ENCODE measurements at regions not wholly inside any gene's neighbourhood (a gene's known extent, or its start where the extent isn't known, plus 50 kb on each side); places are given as distances from the start of the nearest gene placed in this dataset.

DNA sequence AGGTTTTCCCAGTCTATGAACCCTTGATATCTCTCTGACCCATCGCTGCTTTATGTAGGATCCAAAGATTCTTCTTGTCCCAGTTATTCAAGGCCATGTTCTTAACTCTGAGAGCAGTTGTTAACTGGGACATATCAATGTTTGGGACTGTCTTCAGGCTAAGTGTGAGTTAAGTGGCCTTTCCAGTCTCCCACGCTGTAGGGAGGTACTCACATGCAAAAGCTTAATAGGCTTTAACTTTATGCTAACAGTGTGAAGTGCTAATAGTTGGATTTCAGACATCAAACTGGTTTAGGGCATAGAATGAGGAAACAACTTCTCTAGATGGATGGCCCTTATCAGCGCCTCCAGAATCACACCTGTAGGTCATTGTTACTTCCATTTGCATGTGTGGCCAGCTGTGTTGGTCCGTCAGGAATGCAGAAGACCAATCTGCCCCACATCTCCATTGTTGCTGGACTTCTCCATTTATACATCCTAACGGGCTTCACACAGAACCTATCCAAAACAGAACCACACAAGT lies 104.7 kb upstream of the MBNL2 start:
- Histone ChIP-seq H4K8ac (replicated peaks; ENCODE audit: insufficient read length, low read depth, low read length) (no peak overlapping the region), H3K27ac (ENCODE audit: insufficient read length, low read depth, low read length) (no peak overlapping the region), H3K4ac (ENCODE audit: low read depth, low read length) (no peak overlapping the region), H3K79me1 (ENCODE audit: insufficient read depth, low read depth, low read length, poor library complexity, severe bottlenecking) (no peaks in the 10 kb centered on the region), H4K91ac (ENCODE audit: insufficient read length, low read depth, low read length) (no peak overlapping the region), H2BK20ac (ENCODE audit: low read depth, low read length, poor library complexity, severe bottlenecking) (no peak overlapping the region), H2AFZ (ENCODE audit: low read length) (no peak overlapping the region), H3K18ac (ENCODE audit: insufficient read length, low read depth, low read length) (no peak overlapping the region), H4K5ac (ENCODE audit: insufficient read length, low read depth, low read length) (no peak overlapping the region), H3K4me1 (ENCODE audit: insufficient read depth, low read length) (no peaks in the 10 kb centered on the region), H3K9me3 (ENCODE audit: control insufficient read depth, low read depth, low read length) (no peaks in the 10 kb centered on the region), H2AK5ac (ENCODE audit: insufficient read length, low read length) (no peak overlapping the region), H3K27me3 (ENCODE audit: insufficient read depth, low read length) (no peaks in the 10 kb centered on the region), H3K23me2 (ENCODE audit: insufficient read length, low read depth, low read length, poor library complexity, severe bottlenecking) (no peaks in the 10 kb centered on the region), H3K56ac (ENCODE audit: insufficient read length, low read depth, low read length) (no peak overlapping the region), H3K9ac (ENCODE audit: extremely low read depth, insufficient read length, low read length) (no peak overlapping the region), H2BK120ac (ENCODE audit: low read depth, low read length, poor library complexity, severe bottlenecking) (no peak overlapping the region), H3T11ph (ENCODE audit: low read length) (no peak overlapping the region), H3K14ac (ENCODE audit: insufficient read depth, low read length) (no peak overlapping the region), H4K20me1 (ENCODE audit: control insufficient read depth, insufficient read depth, insufficient read length) (no peaks in the 10 kb centered on the region), H3K23ac (ENCODE audit: insufficient read length, low read depth, low read length) (no peak overlapping the region), H2BK5ac (ENCODE audit: insufficient read length, low read length) (no peak overlapping the region), H3K79me2 (ENCODE audit: insufficient read depth, low read length) (no peaks in the 10 kb centered on the region), H2BK15ac (ENCODE audit: low read depth, low read length) (no peak overlapping the region), H2BK12ac (ENCODE audit: insufficient read length, low read depth, low read length) (no peak overlapping the region), H3K4me2 (ENCODE audit: insufficient read depth, insufficient read length, low read length) (no peak overlapping the region)
- peaks cover 10 to 31% of the 10 kb centered on the region in 2 experiments for H3K4me1 Mint-ChIP-seq
- no peak for DNase-seq
- TF ChIP-seq, protein P1, sequence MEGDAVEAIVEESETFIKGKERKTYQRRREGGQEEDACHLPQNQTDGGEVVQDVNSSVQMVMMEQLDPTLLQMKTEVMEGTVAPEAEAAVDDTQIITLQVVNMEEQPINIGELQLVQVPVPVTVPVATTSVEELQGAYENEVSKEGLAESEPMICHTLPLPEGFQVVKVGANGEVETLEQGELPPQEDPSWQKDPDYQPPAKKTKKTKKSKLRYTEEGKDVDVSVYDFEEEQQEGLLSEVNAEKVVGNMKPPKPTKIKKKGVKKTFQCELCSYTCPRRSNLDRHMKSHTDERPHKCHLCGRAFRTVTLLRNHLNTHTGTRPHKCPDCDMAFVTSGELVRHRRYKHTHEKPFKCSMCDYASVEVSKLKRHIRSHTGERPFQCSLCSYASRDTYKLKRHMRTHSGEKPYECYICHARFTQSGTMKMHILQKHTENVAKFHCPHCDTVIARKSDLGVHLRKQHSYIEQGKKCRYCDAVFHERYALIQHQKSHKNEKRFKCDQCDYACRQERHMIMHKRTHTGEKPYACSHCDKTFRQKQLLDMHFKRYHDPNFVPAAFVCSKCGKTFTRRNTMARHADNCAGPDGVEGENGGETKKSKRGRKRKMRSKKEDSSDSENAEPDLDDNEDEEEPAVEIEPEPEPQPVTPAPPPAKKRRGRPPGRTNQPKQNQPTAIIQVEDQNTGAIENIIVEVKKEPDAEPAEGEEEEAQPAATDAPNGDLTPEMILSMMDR (conservative IDR thresholded peaks at IDR 0.05): no peak
- no peaks in the 10 kb centered on the region for H3K9me3 Mint-ChIP-seq
- WGBS (ENCODE audit: extremely low coverage, insufficient read length, low lambda C conversion rate): no CpG with 5 or more reads among the region's 5 CpGs
- H3K27ac Mint-ChIP-seq: no peak overlapping the region
- no peak overlapping the region for H3K4me3 Mint-ChIP-seq
- no peaks in the 10 kb centered on the region for H3K36me3 Mint-ChIP-seq (ENCODE audit: insufficient read depth in 1 of 3, low read depth in 3 of 3)
- H3K27me3 Mint-ChIP-seq (ENCODE audit: low read depth): peaks cover 51% of the 10 kb centered on the region

All from H9 (cell line).